ENCODE measurements at regions not wholly inside any gene's neighbourhood (a gene's known extent, or its start where the extent isn't known, plus 50 kb on each side); places are given as distances from the start of the nearest gene placed in this dataset.

- TF ChIP-seq JUND (IDR thresholded peaks at IDR 0.05): no peak
These were observed 141.3 kb upstream of the SOX2 start (continued) for GRCh38 chr3:181570472-181570871.

- H3K9me2 ChIP-seq: no peaks in the 10 kb centered on the region
- H3K9ac ChIP-seq: no peak overlapping the region
- no peaks in the 10 kb centered on the region for H3K9me3 ChIP-seq
- H3F3A ChIP-seq (replicated peaks; ENCODE audit: insufficient read depth): no peaks in the 10 kb centered on the region
- ChIA-PET POLR2A (no interaction called here), CTCF (no interaction called here)
- H3K4me2 ChIP-seq: no peak overlapping the region
- H3K4me1 ChIP-seq (ENCODE audit: control insufficient read depth in 1 of 2, insufficient read depth in 2 of 2, low read depth in 1 of 2, low read length in 1 of 2): no peaks in the 10 kb centered on the region; a peak in 2 of 4 replicates
- DNase-seq: no peak
- no peaks in the 10 kb centered on the region for H3K79me2 ChIP-seq (ENCODE audit: insufficient read depth)
- no peak overlapping the region for H3K27ac ChIP-seq (ENCODE audit: low read depth in 2 of 2, low read length in 1 of 2)
- H3K27me3 ChIP-seq (ENCODE audit: insufficient read depth): no peaks in the 10 kb centered on the region
- WGBS (ENCODE audit: low lambda C conversion rate): 70% methylated on average over 3 of the region's 3 CpGs
- TF ChIP-seq POLR2AphosphoS5 (IDR thresholded peaks at IDR 0.05; ENCODE audit: low read depth, low read length) (no peak), NRF1 (IDR thresholded peaks at IDR 0.05; ENCODE audit: low read depth, low read length) (no peak), SMC3 (IDR thresholded peaks at IDR 0.05; ENCODE audit: low read depth, low read length) (no peak), RXRA (IDR thresholded peaks at IDR 0.05; ENCODE audit: borderline replicate concordance, low read depth) (no peak), FOXJ3 (CRISPR knock-in tag; IDR thresholded peaks at IDR 0.05) (no peak), MEF2A (IDR thresholded peaks at IDR 0.05; ENCODE audit: borderline replicate concordance, low read depth) (no peak), RCOR1 (IDR thresholded peaks at IDR 0.05; ENCODE audit: low read length) (no peak), JUND (IDR thresholded peaks at IDR 0.05) (no peak), MXI1 (IDR thresholded peaks at IDR 0.05; ENCODE audit: low read depth, low read length) (no peak), EZH2phosphoT487 (IDR thresholded peaks at IDR 0.05; ENCODE audit: borderline replicate concordance, low read depth) (no peak), ZBTB33 (IDR thresholded peaks at IDR 0.05; ENCODE audit: borderline replicate concordance, low read depth) (no peak), TAF1 (IDR thresholded peaks at IDR 0.05; ENCODE audit: borderline replicate concordance, low read depth, low read length) (no peak), USF2 (IDR thresholded peaks at IDR 0.05; ENCODE audit: borderline replicate concordance, low read depth, low read length) (no peak), REST (IDR thresholded peaks at IDR 0.05; ENCODE audit: low read depth, low read length) (no peak), CTCF (IDR thresholded peaks at IDR 0.05) (no peak), GATA2 (CRISPR knock-in tag; IDR thresholded peaks at IDR 0.05) (no peak), IRF3 (IDR thresholded peaks at IDR 0.05; ENCODE audit: low read depth, low read length) (no peak), GABPA (IDR thresholded peaks at IDR 0.05; ENCODE audit: low read depth) (no peak), NFIC (IDR thresholded peaks at IDR 0.05; ENCODE audit: borderline replicate concordance) (no peak), MAX (IDR thresholded peaks at IDR 0.05; ENCODE audit: low read depth) (no peak)
- no peaks in the 10 kb centered on the region for H4K20me1 ChIP-seq (ENCODE audit: insufficient read depth)
- no peak overlapping the region for H3K4me3 ChIP-seq (ENCODE audit: low read depth in 2 of 2, low read length in 1 of 2)
- no peaks in the 10 kb centered on the region for H3K36me3 ChIP-seq (replicated peaks in 1 of 2; ENCODE audit: control insufficient read depth in 1 of 2, insufficient read depth in 2 of 2, low read length in 1 of 2)
- no peak overlapping the region for H2AFZ ChIP-seq (ENCODE audit: low read depth)
These were observed 142.3 kb upstream of the SOX2 start for GRCh38 chr3:181569356-181569940.

Data from SK-N-SH (cell line).